Heart right ventricle (tissue), 16 donors: ENCODE measurements at regions not wholly inside any gene's neighbourhood (a gene's known extent, or its start where the extent isn't known, plus 50 kb on each side); places are given as distances from the start of the nearest gene placed in this dataset.

ENCODE experiments used
- ATAC-seq, 8 donors: fragments of 200-7000 bp; cut with Tn5 transposase; one replicate each; pipeline ENCODE4 v1.9.1; 2020; ENCODE audit warnings: mild to moderate bottlenecking in 8 of 8, moderate library complexity in 8 of 8, moderate number of reproducible peaks in 1 of 8
- DNase-seq, 2 donors: peaks; one replicate each; pipeline ENCODE4 v3.0.0-alpha.2; 2020
- H3K27ac ChIP-seq, 10 donors: fragments of 200-600 bp; sonication (generic) in 2 of 10; one replicate each; pipeline versions ENCODE4 v1.5.0 to v1.8.0; 2020 to 2022; ENCODE audit warnings: mild to moderate bottlenecking in 3 of 10
- H3K27me3 ChIP-seq, 7 donors: fragments of 200-600 bp; one replicate each; pipeline ENCODE4 v1.8.0; 2021 to 2022; ENCODE audit warnings: mild to moderate bottlenecking in 2 of 7
- H3K36me3 ChIP-seq, 9 donors: fragments of 200-600 bp; sonication (generic) in 1 of 9; one replicate each; pipeline versions ENCODE4 v1.5.0 to v1.8.0; 2020 to 2022; ENCODE audit warnings: mild to moderate bottlenecking in 2 of 9
- H3K4me1 ChIP-seq, 9 donors: fragments of 200-600 bp; sonication (generic) in 1 of 9; one replicate each; pipeline versions ENCODE4 v1.5.0 to v1.8.0; 2020 to 2022; ENCODE audit warnings: mild to moderate bottlenecking in 4 of 9
- H3K4me3 ChIP-seq, 10 donors: fragments of 200-600 bp; sonication (generic) in 2 of 10; one replicate each; pipeline versions ENCODE4 v1.5.0 to v1.8.0; 2020 to 2022; ENCODE audit warnings: mild to moderate bottlenecking in 7 of 10, moderate library complexity in 2 of 10
- H3K9me3 ChIP-seq, 11 donors: fragments of 200-600 bp in 10 of 11; sonication (generic) in 2 of 11; one replicate each; pipeline versions ENCODE4 v1.5.0 to v1.8.0; 2013 to 2022; ENCODE audit warnings: mild to moderate bottlenecking in 2 of 11, control low read depth in 1 of 11, moderate library complexity in 1 of 11
- CTCF ChIP-seq, 9 donors: fragments of 200-600 bp; sonication (generic) in 2 of 9; IDR thresholded peaks; one replicate each; pipeline versions ENCODE4 v1.5.0 to v1.8.0; 2021 to 2022; ENCODE audit warnings: antibody characterized with exemption in 9 of 9, mild to moderate bottlenecking in 5 of 9, moderate library complexity in 1 of 9
- WGBS, 2 donors: extraction: QIAGEN DNeasy Blood & Tissue Kit; methylation state at CpG; one replicate each; pipeline ENCODE4 v1.1.7; 2013; ENCODE audit warnings: inconsistent platforms in 1 of 2; 5-methylcytosine and 5-hydroxymethylcytosine counted together
- intact Hi-C, 10 donors: fragments of 100-400 bp; cut with DNase I; formaldehyde crosslinking; loops; one replicate each; pipeline versions ENCODE4 v1.11.1 to v1.14.2; 2022
- donor health status: Arrhythmogenic right ventricular cardiomyopathy.
- donor health status: ischemic (EF 13 %, LVEDD 7.1; RV severe dilation, severe dysfunction).
- donor health status: healthy with polysubstance abuse.
- donor health status: DM: no; HTN: yes; CAD: no.
- donor health status: DM: no; HTN: no; CAD: no.
- donor health status: ischemic (EF 25% LVEDD 6.9; RV normal size, moderate dysfunction).
- donor health status: ischemic (EF 25% LVEDD 5.7; RV mildly dilated, moderate dysfunction).
- donor health status: healthy.
- donor health status: DM: yes; HTN: yes; CAD: no.
- donor health status: Ischemic cardiomyopathy.
- donor health status: ischemic (EF 35%, LVEDD 5.7; RV mildly dilated, moderate dysfunction).
- donor health status: nonischemic (EF 11% LVEDD 7.7; RV severe dilation, severe dysfunction).
- donor health status: DM: yes; HTN: yes; CAD: no.
- donor health status: PGD.
- donor health status: ischemic (EF 29% LVEDD 5.4; RV normal size, mild dysfunction).
- donor health status: nonischemic (EF 23%, LVEDD 6.1; RV moderate dilation, normal function).

GRCh38 chr10:106082865-106083264 is 1081.6 kb downstream of the SORCS1 start:
- no peak for TF ChIP-seq CTCF (IDR thresholded peaks at IDR 0.05)
- DNase-seq (no peak), ATAC-seq (no peak)
- H3K4me1 ChIP-seq = no peaks in the 10 kb centered on the region
- H3K27me3 ChIP-seq = no peaks in the 10 kb centered on the region
- intact Hi-C loops = no loop called here
- H3K36me3 ChIP-seq = no peaks in the 10 kb centered on the region
- no peaks in the 10 kb centered on the region for H3K9me3 ChIP-seq
- no peak overlapping the region for H3K4me3 ChIP-seq
- 78% methylated on average over 3 of the region's 3 CpGs for WGBS, 2 donors
- H3K27ac ChIP-seq = no peak overlapping the region

- WGBS, 2 donors = 64 to 73% methylated on average over 9 of the region's 9 CpGs
- ATAC-seq = no peak
Measured at GRCh38 chr10:106078895-106079576, 1085.5 kb downstream of the SORCS1 start.

GRCh38 chr10:106076496-106076895 is 1088.0 kb downstream of the SORCS1 start:
- Histone ChIP-seq H3K9me3 (peaks cover 0 to 14% (median 0%) of the 10 kb centered on the region in 11 donors), H3K27me3 (no peaks in the 10 kb centered on the region), H3K27ac (no peak overlapping the region), H3K4me1 (no peaks in the 10 kb centered on the region), H3K36me3 (no peaks in the 10 kb centered on the region), H3K4me3 (no peak overlapping the region)
- DNase-seq = no peak
- ATAC-seq = no peak
- intact Hi-C loops = no loop called here
- no peak for TF ChIP-seq CTCF (IDR thresholded peaks at IDR 0.05)

More at GRCh38 chr10:106078895-106079576, 1085.5 kb downstream of the SORCS1 start:
- H3K9me3 ChIP-seq = no peaks in the 10 kb centered on the region
- H3K27me3 ChIP-seq = no peaks in the 10 kb centered on the region
- no peak overlapping the region for H3K4me3 ChIP-seq
- H3K36me3 ChIP-seq = no peaks in the 10 kb centered on the region
- intact Hi-C loops = no loop called here
- no peak overlapping the region for H3K27ac ChIP-seq
- DNase-seq = no peak
- H3K4me1 ChIP-seq = no peaks in the 10 kb centered on the region
- no peak for TF ChIP-seq CTCF (IDR thresholded peaks at IDR 0.05)

- intact Hi-C loops = no loop called here
- Histone ChIP-seq H3K4me3 (no peak overlapping the region), H3K36me3 (no peaks in the 10 kb centered on the region), H3K27ac (no peak overlapping the region), H3K9me3 (no peaks in the 10 kb centered on the region), H3K4me1 (no peaks in the 10 kb centered on the region), H3K27me3 (no peaks in the 10 kb centered on the region)
- no peak for ATAC-seq
- TF ChIP-seq CTCF (IDR thresholded peaks at IDR 0.05) = no peak
- DNase-seq = no peak
- 83 to 85% methylated on average over 6 of the region's 6 CpGs for WGBS, 2 donors
Measured at GRCh38 chr10:106053061-106053460, 1111.4 kb downstream of the SORCS1 start.
